Testis (tissue), 2 donors: ENCODE measurements at regions not wholly inside any gene's neighbourhood (a gene's known extent, or its start where the extent isn't known, plus 50 kb on each side); places are given as distances from the start of the nearest gene placed in this dataset.

Experiments used
- POLR2A ChIP-seq: fragments of 450-650 bp; IDR thresholded peaks from one replicate; pipeline ENCODE4 v1.6.1; 2017; ENCODE audit warnings: antibody characterized with exemption, mild to moderate bottlenecking, moderate library complexity
- TF ChIP-seq, protein P1 (sequence below), 3 experiments: fragments of 450-650 bp in 2 of 3; fragments of 200-600 bp in 1 of 3; sonication (generic) in 1 of 3; IDR thresholded peaks; one replicate each; pipeline ENCODE4 v1.5.1; 2016 to 2019; ENCODE audit warnings: antibody characterized with exemption in 3 of 3, mild to moderate bottlenecking in 2 of 3, moderate library complexity in 1 of 3

DNA sequence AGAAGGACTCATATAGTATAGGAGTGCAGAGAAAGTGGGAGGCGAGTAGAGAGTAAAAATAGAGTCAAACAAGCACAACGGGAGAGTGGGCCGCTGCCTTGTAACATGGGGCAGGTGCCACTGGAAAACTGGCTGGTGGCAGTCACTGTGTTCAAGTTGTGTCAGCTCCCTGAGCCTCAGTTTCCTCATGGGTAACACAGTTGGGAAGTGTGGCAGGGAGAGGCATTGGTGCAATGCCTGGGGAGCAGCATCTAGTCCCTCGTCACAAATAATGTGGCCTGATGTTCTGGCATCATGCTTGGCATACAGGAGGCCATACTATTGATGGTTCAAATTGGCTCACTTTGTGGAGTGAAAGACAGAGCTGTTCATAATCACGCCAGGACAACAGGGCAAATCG, 78.9 kb upstream of the SPON1 start:
- TF ChIP-seq, protein P1, sequence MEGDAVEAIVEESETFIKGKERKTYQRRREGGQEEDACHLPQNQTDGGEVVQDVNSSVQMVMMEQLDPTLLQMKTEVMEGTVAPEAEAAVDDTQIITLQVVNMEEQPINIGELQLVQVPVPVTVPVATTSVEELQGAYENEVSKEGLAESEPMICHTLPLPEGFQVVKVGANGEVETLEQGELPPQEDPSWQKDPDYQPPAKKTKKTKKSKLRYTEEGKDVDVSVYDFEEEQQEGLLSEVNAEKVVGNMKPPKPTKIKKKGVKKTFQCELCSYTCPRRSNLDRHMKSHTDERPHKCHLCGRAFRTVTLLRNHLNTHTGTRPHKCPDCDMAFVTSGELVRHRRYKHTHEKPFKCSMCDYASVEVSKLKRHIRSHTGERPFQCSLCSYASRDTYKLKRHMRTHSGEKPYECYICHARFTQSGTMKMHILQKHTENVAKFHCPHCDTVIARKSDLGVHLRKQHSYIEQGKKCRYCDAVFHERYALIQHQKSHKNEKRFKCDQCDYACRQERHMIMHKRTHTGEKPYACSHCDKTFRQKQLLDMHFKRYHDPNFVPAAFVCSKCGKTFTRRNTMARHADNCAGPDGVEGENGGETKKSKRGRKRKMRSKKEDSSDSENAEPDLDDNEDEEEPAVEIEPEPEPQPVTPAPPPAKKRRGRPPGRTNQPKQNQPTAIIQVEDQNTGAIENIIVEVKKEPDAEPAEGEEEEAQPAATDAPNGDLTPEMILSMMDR (IDR thresholded peaks at IDR 0.05), result no peak
- no peak for TF ChIP-seq POLR2A
